NCI-H2196 (cell line): ENCODE measurements at regions not wholly inside any gene's neighbourhood (a gene's known extent, or its start where the extent isn't known, plus 50 kb on each side); places are given as distances from the start of the nearest gene placed in this dataset.
A peak's percentile ranks its signal among the peaks of the same experiment; 100 is the strongest.
"Not testable (repeated sequence)": the region's sequence is repeated elsewhere in the genome, so short reads cannot be mapped to it uniquely, and the experiment has no call there.

Experiments used
- DNase-seq: peaks from one replicate; lab custom pipeline; 2025; ENCODE audit not compliant: unreplicated experiment; lab: John Stamatoyannopoulos, UW

- DNase-seq, result no peak
Observed at GRCh38 chr9:113664181-113664875, 200.8 kb downstream of the RGS3 start.

- DNase-seq, result no peak
Observed at GRCh38 chr9:113665064-113665463, 201.5 kb downstream of the RGS3 start.

GRCh38 chr9:113665756-113666155 is 202.2 kb downstream of the RGS3 start:
- no peak for DNase-seq

- no peak for DNase-seq
Observed at GRCh38 chr9:113668061-113668460, 204.5 kb downstream of the RGS3 start.

DNA sequence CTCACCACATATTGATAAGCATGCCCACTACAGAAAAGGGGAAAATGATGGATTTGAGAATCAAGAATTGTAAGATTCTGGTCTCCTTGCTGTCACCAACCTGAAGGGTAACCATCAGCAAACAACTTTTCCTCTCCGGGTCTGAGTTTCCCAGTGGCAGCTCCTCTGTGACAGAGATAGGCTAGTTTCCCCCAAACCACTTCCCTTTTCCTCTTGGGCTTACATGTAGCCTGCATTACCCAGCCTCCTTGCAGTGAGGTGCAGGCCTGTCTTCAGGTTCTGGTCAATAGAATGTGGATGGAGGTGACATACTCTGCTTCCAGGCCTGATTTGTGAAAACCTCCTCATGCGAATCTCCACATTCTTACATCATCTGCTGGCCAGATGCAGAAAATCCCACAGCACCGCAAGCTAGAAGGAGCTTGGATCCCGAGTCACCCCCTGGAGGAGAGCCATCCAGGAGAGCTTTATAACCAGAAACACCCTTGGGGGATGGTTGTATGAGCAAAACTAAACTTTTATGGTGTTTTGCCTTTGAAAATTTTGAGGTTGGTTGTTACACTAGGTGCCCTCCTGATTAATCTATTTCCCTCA is 206.1 kb downstream of the RGS3 start:
- no peak for DNase-seq

- DNase-seq, result no peak
Observed at GRCh38 chr9:113673726-113674125, 202.4 kb upstream of the ZNF618 start.

DNA sequence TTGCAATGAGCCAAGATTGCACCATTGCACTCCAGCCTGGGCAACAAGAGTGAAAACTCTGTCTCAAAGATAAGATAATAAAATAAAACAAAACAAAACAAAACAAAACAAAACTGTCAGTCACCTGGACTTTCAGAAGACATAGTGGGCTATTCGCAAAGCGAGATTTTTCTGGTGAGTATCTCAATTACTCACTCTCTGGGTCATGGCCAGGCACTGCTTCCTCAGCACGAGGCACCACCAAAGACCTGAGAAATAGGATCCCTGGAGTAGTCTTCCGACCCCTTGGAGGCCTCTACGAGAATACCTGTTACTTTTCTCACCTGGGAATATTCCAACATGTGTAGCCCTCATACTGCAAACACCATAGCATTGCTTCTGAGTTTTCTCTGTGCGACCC is 201.7 kb upstream of the ZNF618 start:
- no peak for DNase-seq

GRCh38 chr9:113675475-113675941 is 200.6 kb upstream of the ZNF618 start:
- no peak for DNase-seq

DNA sequence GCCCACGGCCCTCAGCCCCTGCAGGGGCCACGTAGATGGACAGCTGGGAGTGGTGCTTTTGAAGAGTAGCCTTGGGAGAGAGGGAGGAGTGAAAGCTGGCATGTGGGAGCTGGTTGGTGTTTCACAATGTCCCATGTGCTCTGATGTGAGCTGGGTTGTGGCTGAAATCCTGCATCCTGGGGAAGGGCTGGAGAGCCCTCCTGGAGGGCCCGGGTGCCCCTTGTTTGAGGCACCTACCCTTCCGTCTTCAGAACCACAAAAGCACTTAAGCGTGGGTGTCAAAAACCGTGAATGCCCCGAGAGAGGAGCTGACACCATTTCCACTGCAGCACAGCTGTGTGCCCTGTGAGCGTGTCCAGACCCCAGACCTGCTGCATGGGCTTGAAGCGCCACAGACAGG is 199.1 kb upstream of the ZNF618 start:
- DNase-seq, result no peak

GRCh38 chr9:113677569-113677968 is 198.5 kb upstream of the ZNF618 start:
- no peak for DNase-seq

- no peak for DNase-seq
Observed at GRCh38 chr9:113678119-113678858, 197.8 kb upstream of the ZNF618 start.

DNA sequence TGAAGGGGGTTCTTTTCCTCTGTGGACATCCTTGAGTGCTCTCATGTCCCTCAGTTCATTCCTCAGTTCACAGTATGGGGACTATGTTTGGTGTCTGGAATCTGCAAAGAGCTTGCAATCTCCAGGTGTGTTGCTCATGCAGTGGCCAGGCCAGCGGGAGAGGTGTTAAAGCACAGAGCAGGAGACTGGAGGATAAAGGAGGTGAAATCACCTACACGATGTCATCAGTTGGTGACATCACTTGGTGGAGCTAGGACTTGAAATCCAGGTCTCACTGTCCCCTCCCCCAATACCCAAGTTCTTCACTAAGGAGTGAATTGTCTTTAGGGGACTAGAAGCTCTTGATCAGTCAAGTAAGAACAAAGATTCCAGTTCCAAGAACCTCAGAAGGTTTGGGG is 197.3 kb upstream of the ZNF618 start:
- no peak for DNase-seq

GRCh38 chr9:113682297-113682771 is 193.8 kb upstream of the ZNF618 start:
- peak; percentile 72 for DNase-seq

DNA sequence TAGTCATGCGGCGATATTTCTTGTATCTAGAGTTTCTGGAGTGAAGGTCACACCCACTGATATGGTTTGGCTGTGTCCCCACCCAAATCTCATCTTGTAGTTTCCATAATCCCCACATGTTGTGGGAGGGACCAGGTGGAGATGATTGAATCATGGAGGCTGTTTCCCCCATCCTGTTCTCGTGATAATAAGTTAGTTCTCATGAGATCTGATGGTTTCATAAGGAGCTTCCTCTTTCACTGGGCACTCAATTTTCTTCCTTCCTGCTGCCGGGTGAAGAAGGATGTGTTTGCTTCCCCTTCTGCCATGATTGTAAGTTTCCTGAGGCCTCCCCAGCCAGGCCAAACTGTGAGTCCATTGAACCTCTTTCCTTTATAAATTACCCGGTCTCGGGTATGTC is 190.5 kb upstream of the ZNF618 start:
- DNase-seq, result not testable (repeated sequence)

GRCh38 chr9:113687107-113687679 is 188.9 kb upstream of the ZNF618 start:
- no peak for DNase-seq

- no peak for DNase-seq
Observed at GRCh38 chr9:113687680-113688371, 188.3 kb upstream of the ZNF618 start.

- no peak for DNase-seq
Observed at GRCh38 chr9:113690055-113690740, 185.9 kb upstream of the ZNF618 start.

DNA sequence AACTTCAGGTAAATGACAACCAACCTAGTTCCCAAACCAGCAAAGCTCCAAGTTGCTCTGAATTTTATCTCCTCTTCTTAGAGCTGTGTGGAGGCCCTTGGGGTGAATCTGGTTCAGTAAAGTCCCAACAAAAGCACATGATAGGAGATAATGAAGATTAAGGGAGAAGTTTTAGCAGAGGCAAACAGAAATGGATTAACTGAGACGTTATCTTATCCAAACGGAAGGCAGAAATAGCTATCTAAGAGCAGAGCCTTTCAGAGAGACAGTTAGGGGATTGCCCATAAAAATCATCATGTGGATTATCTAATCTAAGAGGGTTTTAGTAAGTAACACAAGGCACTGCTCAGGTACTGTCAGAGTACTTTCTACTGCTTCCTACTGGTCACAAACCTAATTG is 183.9 kb upstream of the ZNF618 start:
- DNase-seq, result no peak

GRCh38 chr9:113694912-113695311 is 181.2 kb upstream of the ZNF618 start:
- DNase-seq, result no peak

DNA sequence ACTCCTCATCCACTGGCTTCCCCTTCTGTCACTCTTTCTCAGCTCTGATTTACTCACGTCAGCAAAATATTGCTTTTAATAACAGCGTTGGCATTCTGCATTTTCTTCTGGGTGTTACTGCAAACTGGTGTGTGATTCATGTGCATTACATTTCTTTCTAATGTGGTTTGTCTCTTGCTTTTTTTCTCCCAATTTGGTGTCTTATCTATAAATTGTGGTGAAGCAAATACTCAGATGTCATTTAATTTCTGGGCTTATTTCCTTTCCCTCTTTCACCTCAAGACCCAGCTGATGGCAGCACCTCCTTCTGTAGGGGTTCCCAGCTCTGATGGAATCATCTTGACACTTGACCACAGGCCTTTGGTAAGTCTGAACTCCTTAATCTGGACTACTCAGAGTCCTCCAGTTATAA is 180.7 kb upstream of the ZNF618 start:
- no peak for DNase-seq
